ENCODE measurements at regions not wholly inside any gene's neighbourhood (a gene's known extent, or its start where the extent isn't known, plus 50 kb on each side); places are given as distances from the start of the nearest gene placed in this dataset.

- Histone ChIP-seq H3K36me3 (ENCODE audit: insufficient read depth, low read length, poor library complexity, severe bottlenecking) (no peaks in the 10 kb centered on the region), H3K9me3 (ENCODE audit: low read depth, low read length, poor library complexity, severe bottlenecking) (no peaks in the 10 kb centered on the region), H3K27me3 (replicated peaks; ENCODE audit: insufficient read depth, low read depth, low read length, poor library complexity) (no peaks in the 10 kb centered on the region), H3K4me3 (ENCODE audit: low read depth, low read length, poor library complexity, severe bottlenecking) (no peak overlapping the region), H3K4me1 (ENCODE audit: insufficient read depth, low read length, poor library complexity, severe bottlenecking) (no peaks in the 10 kb centered on the region), H3K27ac (ENCODE audit: low read depth, low read length, poor library complexity, severe bottlenecking) (no peak overlapping the region)
- POLR2A ChIA-PET (ENCODE audit: low non-redundant PET), result no interaction called here
- no TSS peak for BruUV-seq (replicated peaks)
- no peak for DNase-seq (ENCODE audit: low spot score)
- no peak for TF ChIP-seq EZH2 (IDR thresholded peaks at IDR 0.05; ENCODE audit: borderline replicate concordance, low read depth, low read length, poor library complexity, severe bottlenecking)
- TF ChIP-seq, protein P1, sequence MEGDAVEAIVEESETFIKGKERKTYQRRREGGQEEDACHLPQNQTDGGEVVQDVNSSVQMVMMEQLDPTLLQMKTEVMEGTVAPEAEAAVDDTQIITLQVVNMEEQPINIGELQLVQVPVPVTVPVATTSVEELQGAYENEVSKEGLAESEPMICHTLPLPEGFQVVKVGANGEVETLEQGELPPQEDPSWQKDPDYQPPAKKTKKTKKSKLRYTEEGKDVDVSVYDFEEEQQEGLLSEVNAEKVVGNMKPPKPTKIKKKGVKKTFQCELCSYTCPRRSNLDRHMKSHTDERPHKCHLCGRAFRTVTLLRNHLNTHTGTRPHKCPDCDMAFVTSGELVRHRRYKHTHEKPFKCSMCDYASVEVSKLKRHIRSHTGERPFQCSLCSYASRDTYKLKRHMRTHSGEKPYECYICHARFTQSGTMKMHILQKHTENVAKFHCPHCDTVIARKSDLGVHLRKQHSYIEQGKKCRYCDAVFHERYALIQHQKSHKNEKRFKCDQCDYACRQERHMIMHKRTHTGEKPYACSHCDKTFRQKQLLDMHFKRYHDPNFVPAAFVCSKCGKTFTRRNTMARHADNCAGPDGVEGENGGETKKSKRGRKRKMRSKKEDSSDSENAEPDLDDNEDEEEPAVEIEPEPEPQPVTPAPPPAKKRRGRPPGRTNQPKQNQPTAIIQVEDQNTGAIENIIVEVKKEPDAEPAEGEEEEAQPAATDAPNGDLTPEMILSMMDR (conservative IDR thresholded peaks at IDR 0.05; ENCODE audit: low read depth, low read length), result no peak
- intact Hi-C loops (cut with micrococcal nuclease; ENCODE audit: unreplicated experiment), result no loop called here
- CTCF ChIA-PET, result no interaction called here
Measured at GRCh38 chr1:199878823-199879222, 148.7 kb upstream of the NR5A2 start.

- no peak for DNase-seq (ENCODE audit: low spot score)
- TF ChIP-seq, protein P1 (conservative IDR thresholded peaks at IDR 0.05; ENCODE audit: low read depth, low read length), result no peak
- TF ChIP-seq EZH2 (IDR thresholded peaks at IDR 0.05; ENCODE audit: borderline replicate concordance, low read depth, low read length, poor library complexity, severe bottlenecking), result no peak
- ChIA-PET POLR2A (ENCODE audit: low non-redundant PET) (no interaction called here), CTCF (no interaction called here)
- no peaks in the 10 kb centered on the region for H3K4me1 ChIP-seq (ENCODE audit: insufficient read depth, low read length, poor library complexity, severe bottlenecking)
- no peaks in the 10 kb centered on the region for H3K36me3 ChIP-seq (ENCODE audit: insufficient read depth, low read length, poor library complexity, severe bottlenecking)
- no peak overlapping the region for H3K27ac ChIP-seq (ENCODE audit: low read depth, low read length, poor library complexity, severe bottlenecking)
- H3K9me3 ChIP-seq (ENCODE audit: low read depth, low read length, poor library complexity, severe bottlenecking), result no peaks in the 10 kb centered on the region
- intact Hi-C loops (cut with micrococcal nuclease; ENCODE audit: unreplicated experiment), result no loop called here
- no peak overlapping the region for H3K4me3 ChIP-seq (ENCODE audit: low read depth, low read length, poor library complexity, severe bottlenecking)
- no peaks in the 10 kb centered on the region for H3K27me3 ChIP-seq (replicated peaks; ENCODE audit: insufficient read depth, low read depth, low read length, poor library complexity)
- BruUV-seq (replicated peaks), result no TSS peak
Measured at GRCh38 chr1:199898654-199899053, 128.9 kb upstream of the NR5A2 start.

DNA sequence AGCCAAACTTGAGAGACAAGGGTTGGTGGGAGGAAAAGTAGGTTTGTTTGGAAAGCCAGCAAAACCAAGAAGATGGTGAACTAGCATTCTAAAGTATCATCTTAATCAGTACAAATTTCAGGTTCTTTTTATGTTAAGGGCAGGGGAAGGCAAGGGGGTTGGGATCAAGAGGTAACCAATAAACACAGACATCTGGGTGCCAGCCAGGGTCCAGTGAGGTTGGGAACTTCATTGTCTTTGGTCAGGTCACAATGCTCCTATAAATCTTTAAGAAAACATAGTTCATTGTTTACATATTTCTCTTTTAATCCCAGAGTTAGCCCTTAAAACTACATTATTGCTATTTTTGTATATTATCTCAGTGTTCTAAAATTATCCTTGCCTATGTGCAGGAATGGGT, 126.2 kb upstream of the NR5A2 start:
- Histone ChIP-seq H3K27ac (ENCODE audit: low read depth, low read length, poor library complexity, severe bottlenecking) (no peak overlapping the region), H3K27me3 (replicated peaks; ENCODE audit: insufficient read depth, low read depth, low read length, poor library complexity) (peaks cover 4% of the 10 kb centered on the region), H3K36me3 (ENCODE audit: insufficient read depth, low read length, poor library complexity, severe bottlenecking) (no peaks in the 10 kb centered on the region), H3K4me3 (ENCODE audit: low read depth, low read length, poor library complexity, severe bottlenecking) (no peak overlapping the region), H3K4me1 (ENCODE audit: insufficient read depth, low read length, poor library complexity, severe bottlenecking) (no peaks in the 10 kb centered on the region), H3K9me3 (ENCODE audit: low read depth, low read length, poor library complexity, severe bottlenecking) (no peaks in the 10 kb centered on the region)
- ChIA-PET CTCF (no interaction called here), POLR2A (ENCODE audit: low non-redundant PET) (interaction anchor here (0.7 kb wide), 1 partner anchor 36 kb away, joined by 3 read pairs; no protein-coding TSS in a partner anchor)
- TF ChIP-seq EZH2 (IDR thresholded peaks at IDR 0.05; ENCODE audit: borderline replicate concordance, low read depth, low read length, poor library complexity, severe bottlenecking), result no peak
- TF ChIP-seq, protein P1 (conservative IDR thresholded peaks at IDR 0.05; ENCODE audit: low read depth, low read length), result no peak
- intact Hi-C loops (cut with micrococcal nuclease; ENCODE audit: unreplicated experiment), result loop anchor here (10.0 kb wide), 1 partner anchor 63 kb away; no protein-coding TSS in a partner anchor
- no TSS peak for BruUV-seq (replicated peaks)
- DNase-seq (ENCODE audit: low spot score), result no peak

Data from A673 (cell line).